Fibroblast of skin of left biceps (primary cell): ENCODE measurements at regions not wholly inside any gene's neighbourhood (a gene's known extent, or its start where the extent isn't known, plus 50 kb on each side); places are given as distances from the start of the nearest gene placed in this dataset.

Experiments used
- DNase-seq, 2 experiments: peaks; one replicate each; pipeline ENCODE4 v3.0.0-alpha.2; 2013; ENCODE audit warnings: low read depth in 2 of 2

GRCh38 chr13:54165581-54166215, 1137.1 kb downstream of the OLFM4 start:
- DNase-seq = no peak

DNA sequence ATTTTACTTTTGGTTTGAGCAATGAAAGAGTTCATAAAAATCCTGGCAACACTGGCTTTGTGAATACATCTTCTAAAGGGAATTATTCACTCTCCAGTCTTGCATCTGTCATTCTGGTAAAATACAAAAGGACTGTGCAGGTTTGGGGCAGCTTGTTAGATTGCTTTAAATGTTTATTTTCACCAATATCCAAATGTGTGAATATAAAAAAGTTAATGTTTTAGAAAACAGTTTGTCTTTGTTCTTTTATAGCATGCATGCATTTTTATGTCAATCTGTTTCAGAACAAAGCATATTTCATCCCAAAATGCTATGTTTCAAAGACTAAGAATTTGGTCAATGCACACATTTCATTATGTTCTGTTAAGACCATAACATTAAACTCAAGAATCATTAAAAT, 1145.4 kb downstream of the OLFM4 start:
- DNase-seq = no peak

DNA sequence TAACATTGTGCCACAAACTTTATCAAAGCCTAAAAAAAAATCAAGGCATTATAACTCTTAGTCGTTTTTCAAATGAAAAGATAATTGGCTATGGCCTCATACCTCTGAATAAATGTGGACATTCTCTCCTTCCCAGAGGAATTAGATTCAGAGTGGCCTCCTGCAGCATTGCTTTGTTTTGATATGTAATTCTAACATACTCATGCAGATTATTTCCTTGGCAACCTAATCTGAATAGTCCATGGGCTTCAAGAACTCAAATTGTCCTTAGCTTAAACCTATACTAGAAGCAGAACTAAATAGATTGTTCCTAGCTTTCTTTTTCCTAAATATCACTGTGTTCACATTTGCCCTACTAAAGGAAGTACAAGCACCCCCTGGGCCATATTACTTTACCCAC, 1146.9 kb downstream of the OLFM4 start:
- no peak for DNase-seq

DNA sequence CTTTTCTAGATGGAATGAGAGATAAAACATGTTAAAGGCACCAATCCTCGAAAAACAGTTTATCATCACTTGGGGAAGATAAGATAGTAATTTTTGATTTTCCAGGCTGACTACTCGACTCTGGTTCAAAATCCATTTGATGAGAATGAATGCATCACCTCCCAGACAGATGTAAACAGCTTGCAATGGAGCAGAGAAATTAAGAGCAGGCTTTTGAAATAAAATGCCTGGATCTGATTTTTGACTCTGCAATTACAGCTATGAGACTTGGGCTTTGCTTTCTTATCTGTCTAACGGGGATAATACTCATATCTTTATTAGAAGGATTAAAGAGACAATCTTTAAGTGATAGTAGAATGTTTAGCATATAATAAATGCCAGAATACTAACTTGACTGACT, 1148.9 kb downstream of the OLFM4 start:
- DNase-seq = no peak

DNA sequence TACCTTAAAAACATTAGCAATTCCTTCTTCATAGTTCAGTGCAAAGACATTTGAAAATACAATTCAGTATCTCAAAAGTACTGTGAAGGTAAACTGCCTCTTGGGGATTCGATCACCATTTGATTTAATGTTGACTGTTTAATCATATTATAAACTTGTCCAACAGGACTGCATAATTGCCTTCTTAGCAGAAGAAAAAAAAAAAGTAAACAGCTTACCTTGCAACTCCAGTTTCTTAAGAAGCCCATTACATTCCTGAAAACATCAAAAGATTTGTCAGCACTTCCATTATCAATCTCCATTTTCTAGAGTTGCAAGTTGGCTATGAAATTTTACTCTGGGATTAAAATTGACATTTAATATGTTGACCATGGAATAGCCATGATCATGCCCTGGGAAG, 1154.6 kb downstream of the OLFM4 start:
- DNase-seq = no peak

- no peak for DNase-seq
Observed at GRCh38 chr13:54183728-54184127, 1155.1 kb downstream of the OLFM4 start.

- DNase-seq = no peak
Observed at GRCh38 chr13:54184576-54184975, 1156.0 kb downstream of the OLFM4 start.

DNA sequence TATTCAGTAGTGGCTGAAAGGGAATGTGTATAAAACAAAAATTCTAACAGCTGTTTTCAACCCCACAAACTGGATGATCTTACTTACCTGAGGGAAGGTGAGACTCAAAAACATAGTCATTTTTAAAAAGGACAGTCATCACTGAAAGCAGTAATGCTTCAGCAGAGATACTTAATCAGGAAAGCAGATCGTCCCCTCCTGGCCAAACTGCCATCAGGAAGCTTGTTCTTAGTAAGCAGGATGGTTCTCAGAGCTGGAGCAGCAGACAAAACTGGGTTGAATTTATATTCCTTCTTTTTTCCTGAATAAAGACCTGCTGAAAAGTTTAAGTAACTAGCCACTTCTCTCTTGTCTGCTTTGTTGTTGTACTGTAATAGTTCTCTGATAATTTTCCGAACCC, 1156.5 kb downstream of the OLFM4 start:
- DNase-seq = no peak

- no peak for DNase-seq
Observed at GRCh38 chr13:54185785-54186184, 1157.2 kb downstream of the OLFM4 start.

DNA sequence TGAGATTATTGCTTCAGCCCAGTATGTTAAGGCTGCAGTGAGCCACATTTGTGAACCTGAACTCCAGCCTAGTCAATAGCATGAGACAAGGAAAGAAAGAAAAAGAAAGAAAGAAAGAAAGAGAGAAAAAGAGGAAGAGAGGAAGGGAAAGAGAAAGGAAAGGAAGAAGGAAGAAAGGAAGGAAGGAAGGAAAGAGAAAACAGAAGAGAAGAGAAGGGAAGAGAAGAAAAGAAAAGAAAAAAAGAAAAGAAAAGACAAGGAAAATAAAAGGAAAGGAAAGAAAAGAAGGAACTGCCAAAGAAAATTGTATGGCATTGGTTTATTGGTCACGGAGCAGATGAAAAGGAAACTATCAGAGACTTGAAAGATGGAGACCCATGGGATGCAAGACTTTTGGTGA, 1158.8 kb downstream of the OLFM4 start:
- DNase-seq = no peak

GRCh38 chr13:54194233-54195024, 1165.8 kb downstream of the OLFM4 start:
- no peak for DNase-seq

GRCh38 chr13:54196684-54197083, 1168.1 kb downstream of the OLFM4 start:
- no peak for DNase-seq

- DNase-seq = no peak
Observed at GRCh38 chr13:54198911-54199310, 1170.3 kb downstream of the OLFM4 start.

DNA sequence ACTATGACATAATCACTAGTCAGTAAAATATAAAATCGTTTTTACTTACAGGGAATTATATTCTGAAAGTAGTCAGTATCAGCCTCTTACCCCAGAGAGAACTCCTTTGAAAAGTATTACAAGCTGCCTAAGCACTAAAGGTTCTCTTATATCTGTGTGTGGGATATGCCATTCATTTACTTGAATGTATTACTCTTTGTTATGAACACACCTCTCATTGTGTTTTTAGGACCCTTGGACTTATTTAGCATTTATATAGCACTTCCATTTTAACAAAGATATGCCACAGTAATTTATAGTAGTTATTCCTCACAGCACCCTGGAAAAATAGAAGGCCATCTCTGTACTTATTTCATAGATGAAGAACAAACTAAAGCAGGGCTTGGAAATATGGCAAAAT, 1178.0 kb downstream of the OLFM4 start:
- no peak for DNase-seq

GRCh38 chr13:54210397-54211049, 1181.9 kb downstream of the OLFM4 start:
- DNase-seq = no peak

DNA sequence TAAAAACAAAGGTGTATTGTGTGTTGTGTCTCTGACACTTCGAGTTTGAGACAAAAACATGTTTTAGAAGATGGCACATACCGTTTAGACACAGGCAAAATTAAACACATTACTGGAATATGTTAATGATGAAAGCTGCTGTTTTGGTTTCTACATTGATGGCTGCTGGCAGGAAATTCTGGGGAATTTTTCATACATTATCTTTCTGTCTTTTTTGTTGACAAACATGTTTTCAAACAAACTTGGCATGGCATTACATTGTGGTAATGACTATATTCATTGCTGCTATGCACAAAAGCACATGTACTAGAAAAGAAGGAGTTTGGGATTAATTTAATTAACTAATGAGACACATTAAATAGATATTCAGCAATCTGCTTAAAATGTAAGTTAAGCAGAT, 1187.6 kb downstream of the OLFM4 start:
- DNase-seq = no peak

DNA sequence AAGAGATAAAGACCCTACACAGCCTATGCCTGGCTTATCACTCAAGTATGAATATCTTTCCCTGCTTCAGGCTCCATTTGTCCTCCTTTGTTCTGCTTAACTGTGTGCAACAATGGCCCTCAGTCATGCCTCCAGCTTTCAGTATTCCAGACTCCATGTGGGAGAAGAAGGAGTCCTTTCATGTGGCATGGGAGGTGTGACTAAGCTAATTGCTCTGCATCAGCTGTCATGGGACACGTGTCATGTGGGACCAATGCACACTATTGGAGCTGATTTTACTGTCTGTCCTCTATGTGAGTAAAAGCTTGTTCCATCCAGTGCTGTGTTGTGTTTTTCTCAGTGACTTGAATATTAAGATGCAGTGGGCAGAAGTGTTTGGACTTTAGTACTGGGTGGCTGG, 1198.3 kb downstream of the OLFM4 start:
- no peak for DNase-seq

- no peak for DNase-seq
Observed at GRCh38 chr13:54232700-54233099, 1204.1 kb downstream of the OLFM4 start.

DNA sequence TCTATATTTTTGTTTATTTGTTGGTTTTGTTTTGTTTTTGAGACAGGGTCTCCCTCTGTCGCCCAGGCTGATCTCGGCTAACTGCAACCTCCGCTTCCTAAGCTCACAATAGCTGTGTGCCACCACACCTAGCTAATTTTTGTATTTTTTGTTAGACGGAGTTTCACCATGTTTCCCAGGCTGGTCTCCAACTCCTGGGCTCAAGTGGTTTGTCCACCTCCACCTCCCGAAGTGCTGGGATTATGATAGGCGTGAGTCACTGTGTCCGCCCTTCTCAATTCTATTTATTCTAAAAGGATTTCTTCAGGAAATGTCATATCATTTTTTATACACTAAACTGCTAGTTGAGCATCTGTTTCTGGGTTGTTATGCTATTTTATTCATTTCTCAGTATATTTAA, 1206.0 kb downstream of the OLFM4 start:
- DNase-seq = no peak

DNA sequence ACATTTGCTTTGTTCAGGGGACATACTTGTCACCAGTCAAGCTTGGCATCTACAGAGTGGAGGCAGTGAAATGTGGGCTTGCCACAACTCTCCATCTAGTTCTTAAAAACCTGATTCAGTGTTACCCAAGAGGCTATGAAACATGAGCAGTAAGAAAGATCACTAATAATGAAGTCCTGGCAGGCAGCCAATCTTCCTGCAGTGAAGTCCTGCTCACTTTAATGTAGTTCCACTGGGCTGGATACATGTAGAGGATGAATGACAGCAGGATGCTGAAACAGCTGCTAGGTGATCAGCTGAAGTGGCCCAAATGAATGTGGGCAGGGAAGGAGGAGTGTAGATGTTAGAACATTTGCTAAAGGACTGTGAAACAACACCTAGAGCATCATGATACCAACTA, 1213.1 kb downstream of the OLFM4 start:
- no peak for DNase-seq

DNA sequence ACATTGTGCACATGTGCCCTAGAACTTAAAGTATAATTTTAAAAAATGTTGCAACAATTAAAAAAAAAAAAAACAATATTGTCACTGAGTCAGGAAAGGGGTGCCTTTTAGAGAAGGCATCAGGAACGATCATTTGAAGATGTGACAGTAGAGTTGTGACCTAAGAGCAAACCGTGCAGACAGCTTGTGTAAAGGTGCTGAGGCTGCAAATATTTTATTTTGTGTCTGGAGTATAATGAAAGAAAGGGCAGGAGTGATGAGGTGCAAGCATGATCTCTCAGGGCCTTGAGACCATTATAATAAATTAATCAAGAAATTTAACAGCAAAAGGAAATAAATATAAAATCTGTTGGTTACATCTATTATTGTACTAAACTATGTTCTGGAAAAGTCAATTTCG, 1219.7 kb downstream of the OLFM4 start:
- DNase-seq = no peak

DNA sequence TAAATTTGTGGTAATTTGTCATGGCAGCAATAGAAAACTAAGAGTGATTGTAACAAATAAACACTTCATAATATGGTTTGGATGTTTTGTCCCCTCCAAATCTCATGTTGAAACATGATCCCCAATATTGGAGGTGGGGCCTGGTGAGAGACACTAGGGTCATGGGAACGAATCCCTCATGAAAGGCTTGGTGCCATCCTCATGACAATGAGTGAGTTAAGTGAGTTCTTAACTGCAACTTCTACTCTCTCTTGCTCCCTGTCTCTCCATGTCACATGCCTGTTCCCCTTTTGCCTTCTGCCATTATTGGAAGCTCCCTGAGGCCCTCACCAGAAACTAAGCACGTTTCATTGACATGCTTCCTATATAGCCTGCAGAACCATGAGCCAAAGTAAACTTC, 1233.2 kb downstream of the OLFM4 start:
- DNase-seq = no peak

GRCh38 chr13:54263868-54264267, 1235.3 kb downstream of the OLFM4 start:
- no peak for DNase-seq
